ENCODE measurements at regions not wholly inside any gene's neighbourhood (a gene's known extent, or its start where the extent isn't known, plus 50 kb on each side); places are given as distances from the start of the nearest gene placed in this dataset.

DNA sequence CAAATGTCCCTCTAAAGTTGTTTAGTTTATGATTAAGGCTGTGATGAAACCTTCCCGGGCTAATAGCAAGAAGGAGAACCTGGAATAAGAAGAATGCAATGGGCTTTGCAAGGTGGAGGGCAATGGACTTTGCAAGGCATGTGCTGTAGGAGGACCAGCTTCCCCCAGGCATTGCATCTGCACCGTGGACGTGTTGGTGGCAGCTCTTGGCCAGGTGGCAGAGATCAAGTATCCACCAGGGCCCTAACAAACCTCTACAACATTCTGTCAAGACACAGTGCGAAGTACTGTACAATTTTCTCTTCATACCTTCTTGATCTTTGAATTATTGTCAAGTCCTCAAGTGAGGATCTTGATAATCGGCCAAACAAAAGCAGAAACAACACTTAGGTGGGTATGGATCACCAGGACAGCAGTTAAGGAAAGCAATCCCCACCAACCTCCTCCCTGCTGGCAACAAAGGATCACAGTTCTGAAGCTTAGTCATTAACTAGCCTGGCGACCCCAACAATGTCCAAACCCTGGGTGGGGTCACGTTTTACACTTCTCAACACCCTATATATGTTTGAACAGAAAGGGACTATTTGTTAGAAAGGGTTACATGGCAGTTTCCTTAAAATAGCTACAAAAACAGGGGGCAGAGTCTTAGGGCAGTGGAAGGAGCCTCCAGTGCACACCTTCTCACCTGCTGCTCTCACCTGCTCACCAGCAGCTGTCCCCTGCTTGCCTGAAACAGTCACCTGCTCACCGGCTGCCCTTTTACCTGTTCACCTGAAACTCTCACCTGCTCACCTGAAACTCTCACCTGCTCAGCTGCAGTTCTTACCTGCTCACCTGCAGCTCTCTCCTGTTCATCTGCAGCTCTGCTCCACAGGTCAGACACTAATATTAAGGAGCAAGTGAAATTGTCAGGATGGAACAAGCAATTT is 137.9 kb upstream of the LIPC start:
- no peaks in the 10 kb centered on the region for H3K36me3 ChIP-seq (ENCODE audit: control insufficient read depth, insufficient read depth, low read length)
- no peak overlapping the region for H3K27ac Mint-ChIP-seq
- no peaks in the 10 kb centered on the region for H3K4me1 ChIP-seq (ENCODE audit: control insufficient read depth, insufficient read depth, low read length)
- no peaks in the 10 kb centered on the region for H3K27me3 ChIP-seq (ENCODE audit: control insufficient read depth, insufficient read depth, low read length, poor library complexity, severe bottlenecking)
- no peaks in the 10 kb centered on the region for H3K36me3 Mint-ChIP-seq (ENCODE audit: low read depth)
- H3K9ac ChIP-seq (ENCODE audit: extremely low read depth, low read length, poor library complexity, severe bottlenecking) = no peak overlapping the region
- no peak overlapping the region for H3K4me3 Mint-ChIP-seq
- no peak for TF ChIP-seq CTCF (conservative IDR thresholded peaks at IDR 0.05)
- H3K27me3 Mint-ChIP-seq (ENCODE audit: insufficient read depth) = no peaks in the 10 kb centered on the region
- DNase-seq = no peak
- H3K4me3 ChIP-seq (ENCODE audit: low read length) = no peak overlapping the region
- H3K4me1 Mint-ChIP-seq = peaks cover 10% of the 10 kb centered on the region
- peaks cover 10% of the 10 kb centered on the region for H3K9me3 Mint-ChIP-seq
- WGBS, 2 experiments (ENCODE audit: insufficient coverage in 1 of 2, insufficient read length in 1 of 2) = 86 to 100% methylated on average over 1 to 8 of the region's 8 CpGs
- peaks cover 7% of the 10 kb centered on the region for H3K9me3 ChIP-seq (ENCODE audit: control insufficient read depth, low read length)
- no peak overlapping the region for H3K27ac ChIP-seq (ENCODE audit: low read depth, low read length)

DNA sequence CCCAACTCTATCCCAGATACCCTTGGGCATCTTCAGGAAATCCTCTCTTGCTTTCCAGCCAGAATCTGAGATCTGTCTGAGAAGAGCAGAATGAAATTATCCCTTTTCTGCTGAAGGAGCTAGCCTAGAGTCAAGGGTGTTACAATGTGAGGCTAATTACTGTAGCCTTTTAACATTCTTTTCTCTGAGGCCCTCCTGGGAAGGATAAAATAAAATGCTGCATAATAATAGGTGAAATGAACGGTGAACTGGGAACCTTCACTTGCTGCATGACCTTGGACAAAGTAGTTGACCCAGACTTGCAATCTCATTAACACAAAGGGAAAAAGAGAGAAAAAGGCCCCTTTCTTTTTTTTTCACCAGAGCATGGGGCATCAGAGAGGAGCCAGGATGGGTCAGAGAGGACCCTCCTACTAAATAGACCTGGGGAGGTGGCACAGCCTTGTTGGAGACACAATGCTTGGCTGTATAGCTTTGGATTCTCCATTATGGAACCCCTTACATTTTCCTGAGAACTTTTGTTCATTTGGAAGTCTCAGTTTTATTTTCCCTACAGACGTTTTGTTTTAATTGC is 137.0 kb upstream of the LIPC start:
- Histone ChIP-seq H3K4me3 (ENCODE audit: low read length) (no peak overlapping the region), H3K9me3 (ENCODE audit: control insufficient read depth, low read length) (peaks cover 7% of the 10 kb centered on the region), H3K27ac (ENCODE audit: low read depth, low read length) (no peak overlapping the region), H3K9ac (ENCODE audit: extremely low read depth, low read length, poor library complexity, severe bottlenecking) (no peak overlapping the region), H3K4me1 (ENCODE audit: control insufficient read depth, insufficient read depth, low read length) (no peaks in the 10 kb centered on the region), H3K27me3 (ENCODE audit: control insufficient read depth, insufficient read depth, low read length, poor library complexity, severe bottlenecking) (no peaks in the 10 kb centered on the region), H3K36me3 (ENCODE audit: control insufficient read depth, insufficient read depth, low read length) (no peaks in the 10 kb centered on the region)
- H3K4me3 Mint-ChIP-seq = no peak overlapping the region
- H3K9me3 Mint-ChIP-seq = peaks cover 12% of the 10 kb centered on the region
- no peak overlapping the region for H3K27ac Mint-ChIP-seq
- TF ChIP-seq CTCF (conservative IDR thresholded peaks at IDR 0.05) = no peak
- peaks cover 10% of the 10 kb centered on the region for H3K4me1 Mint-ChIP-seq
- no peak for DNase-seq
- WGBS, 2 experiments (ENCODE audit: insufficient coverage in 1 of 2, insufficient read length in 1 of 2) = 88% methylated on average over 1 of the region's 2 CpGs; no CpG with 5 or more reads in 1 of the 2 experiments
- H3K36me3 Mint-ChIP-seq (ENCODE audit: low read depth) = no peaks in the 10 kb centered on the region
- H3K27me3 Mint-ChIP-seq (ENCODE audit: insufficient read depth) = no peaks in the 10 kb centered on the region

DNA sequence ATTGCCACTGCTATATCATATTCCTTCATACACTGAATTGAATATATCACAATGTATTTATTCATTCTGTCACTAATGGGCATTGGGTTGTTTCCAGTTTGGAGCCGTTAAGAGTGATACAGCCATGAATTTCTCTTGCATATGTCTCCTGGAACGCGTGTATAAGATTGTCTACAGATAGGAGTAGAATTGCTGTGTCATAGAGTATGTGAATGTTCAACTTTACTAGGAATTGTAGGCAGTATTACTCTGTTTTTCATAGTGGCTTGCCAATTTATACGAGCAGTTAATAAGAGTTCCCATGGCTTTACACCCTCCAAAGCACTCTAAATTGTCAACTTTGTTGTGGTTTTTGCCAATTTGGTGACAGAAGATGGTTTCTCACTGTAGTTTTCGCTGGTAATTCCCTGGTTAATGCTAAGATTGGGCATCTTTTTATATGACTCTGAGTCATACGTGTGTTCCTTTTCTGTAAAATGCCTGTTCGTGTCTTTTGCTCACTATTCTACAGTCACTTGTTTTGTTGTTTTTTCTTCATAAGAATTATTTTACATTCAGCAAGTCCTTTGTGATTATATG is 136.1 kb upstream of the LIPC start:
- no peak overlapping the region for H3K27ac ChIP-seq (ENCODE audit: low read depth, low read length)
- no peak overlapping the region for H3K9ac ChIP-seq (ENCODE audit: extremely low read depth, low read length, poor library complexity, severe bottlenecking)
- 71 to 83% methylated on average over 6 to 7 of the region's 7 CpGs for WGBS, 2 experiments (ENCODE audit: insufficient coverage in 1 of 2, insufficient read length in 1 of 2)
- Mint-ChIP-seq H3K27ac (no peak overlapping the region), H3K27me3 (ENCODE audit: insufficient read depth) (no peaks in the 10 kb centered on the region), H3K36me3 (ENCODE audit: low read depth) (no peaks in the 10 kb centered on the region), H3K9me3 (peaks cover 14% of the 10 kb centered on the region), H3K4me3 (no peak overlapping the region), H3K4me1 (peaks cover 10% of the 10 kb centered on the region)
- TF ChIP-seq CTCF (conservative IDR thresholded peaks at IDR 0.05) = no peak
- H3K9me3 ChIP-seq (ENCODE audit: control insufficient read depth, low read length) = peaks cover 7% of the 10 kb centered on the region
- no peaks in the 10 kb centered on the region for H3K4me1 ChIP-seq (ENCODE audit: control insufficient read depth, insufficient read depth, low read length)
- DNase-seq = no peak
- H3K36me3 ChIP-seq (ENCODE audit: control insufficient read depth, insufficient read depth, low read length) = no peaks in the 10 kb centered on the region
- no peaks in the 10 kb centered on the region for H3K27me3 ChIP-seq (ENCODE audit: control insufficient read depth, insufficient read depth, low read length, poor library complexity, severe bottlenecking)
- H3K4me3 ChIP-seq (ENCODE audit: low read length) = no peak overlapping the region

All from endodermal cell (in vitro differentiated cells).